GM19193 (cell line): ENCODE measurements at regions not wholly inside any gene's neighbourhood (a gene's known extent, or its start where the extent isn't known, plus 50 kb on each side); places are given as distances from the start of the nearest gene placed in this dataset.

Experiments used
- POLR2A ChIP-seq: IDR thresholded peaks from 4 replicates; pipeline ENCODE4 v1.6.1; 2011; ENCODE audit not compliant: insufficient read depth, insufficient read length; ENCODE audit errors: extremely low read depth

DNA sequence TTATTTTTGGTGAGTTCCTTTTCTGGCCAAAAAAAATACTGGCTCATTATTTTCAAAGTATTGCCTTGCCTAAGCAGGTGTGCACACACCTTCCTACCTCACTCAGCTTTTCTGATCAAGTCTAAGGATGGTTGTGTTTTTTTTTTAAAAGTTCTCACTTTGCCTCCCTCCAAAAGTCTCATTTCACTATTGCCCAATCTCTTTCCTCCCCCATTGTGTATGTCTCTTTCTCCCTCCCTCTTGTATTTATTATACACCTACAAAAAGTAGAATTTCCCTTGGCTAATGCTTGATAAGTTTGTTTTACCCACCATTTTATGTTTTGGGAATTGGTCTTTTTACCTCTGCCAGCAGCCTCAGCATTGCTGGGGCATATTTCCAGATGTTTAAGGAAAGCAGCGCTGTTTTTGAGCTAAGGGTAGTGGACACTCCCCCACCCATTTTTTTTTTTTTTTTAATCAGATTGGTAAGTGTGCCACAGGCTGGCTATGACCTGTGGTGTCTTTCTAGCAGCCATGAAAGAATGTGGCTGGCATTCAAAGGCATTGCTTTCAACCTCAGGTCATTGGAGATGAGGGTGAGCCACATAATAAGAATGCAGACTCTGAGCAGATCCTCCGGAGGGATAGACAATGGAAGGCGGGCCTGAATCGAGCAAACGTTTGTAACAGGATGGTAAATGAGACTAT is 668.6 kb downstream of the UTRN start:
- no peak for TF ChIP-seq POLR2A

DNA sequence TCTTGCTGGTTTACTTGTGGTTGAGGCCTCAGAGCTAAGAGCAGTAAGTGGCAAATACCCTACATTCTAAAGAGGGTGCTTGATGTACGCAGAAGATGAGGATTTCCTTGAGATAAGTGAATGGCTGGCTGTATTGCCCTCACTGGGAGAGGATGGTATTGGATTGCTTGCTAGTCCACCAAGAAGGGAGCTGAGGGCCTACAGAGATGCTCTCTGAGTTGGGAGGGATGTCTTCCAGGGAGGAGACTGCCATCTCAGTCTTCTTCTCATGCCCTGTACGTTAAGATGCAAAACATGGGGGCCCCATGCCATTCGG is 669.1 kb downstream of the UTRN start:
- TF ChIP-seq POLR2A: no peak

DNA sequence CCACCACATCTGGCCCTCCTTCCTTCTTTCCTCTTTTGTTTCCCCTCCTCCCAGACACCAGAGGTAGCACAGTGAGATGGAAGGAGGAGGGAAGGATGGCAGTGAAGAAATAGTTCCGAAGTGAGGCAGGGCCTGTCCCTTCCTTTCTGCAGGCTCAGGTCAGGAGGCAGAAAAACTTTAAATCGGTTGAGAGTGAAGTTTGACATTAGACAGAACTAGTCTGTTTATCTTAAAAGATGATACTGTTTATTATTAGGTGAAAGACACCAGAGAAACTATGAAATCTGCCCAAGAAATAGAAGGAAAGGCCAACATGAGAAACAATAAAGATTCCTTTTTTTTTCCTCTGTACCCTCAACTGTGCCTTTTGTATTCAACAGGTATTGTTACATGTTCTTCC is 670.3 kb downstream of the UTRN start:
- TF ChIP-seq POLR2A: no peak

GRCh38 chr6:144955859-144956258 is 670.7 kb downstream of the UTRN start:
- TF ChIP-seq POLR2A: no peak

GRCh38 chr6:144957236-144957937 is 672.3 kb downstream of the UTRN start:
- no peak for TF ChIP-seq POLR2A

DNA sequence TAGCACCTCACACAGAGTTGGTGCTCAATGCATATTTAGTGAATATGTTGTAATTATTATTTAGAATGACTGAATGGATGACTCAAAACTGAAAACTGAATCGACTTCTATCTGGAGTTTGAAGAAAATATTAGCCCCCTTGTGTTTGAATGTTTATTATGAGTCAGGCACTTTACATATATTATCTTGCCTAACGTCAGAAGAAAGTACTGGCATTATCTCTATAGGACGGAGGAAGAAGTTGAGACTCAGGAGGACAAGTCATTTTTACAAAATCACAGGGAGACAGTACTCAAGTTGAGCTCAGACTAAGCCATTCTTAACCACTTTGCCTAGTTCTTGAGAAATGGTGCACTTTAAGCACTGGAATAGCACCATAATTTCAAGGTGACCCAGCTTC is 684.0 kb downstream of the UTRN start:
- TF ChIP-seq POLR2A: no peak

DNA sequence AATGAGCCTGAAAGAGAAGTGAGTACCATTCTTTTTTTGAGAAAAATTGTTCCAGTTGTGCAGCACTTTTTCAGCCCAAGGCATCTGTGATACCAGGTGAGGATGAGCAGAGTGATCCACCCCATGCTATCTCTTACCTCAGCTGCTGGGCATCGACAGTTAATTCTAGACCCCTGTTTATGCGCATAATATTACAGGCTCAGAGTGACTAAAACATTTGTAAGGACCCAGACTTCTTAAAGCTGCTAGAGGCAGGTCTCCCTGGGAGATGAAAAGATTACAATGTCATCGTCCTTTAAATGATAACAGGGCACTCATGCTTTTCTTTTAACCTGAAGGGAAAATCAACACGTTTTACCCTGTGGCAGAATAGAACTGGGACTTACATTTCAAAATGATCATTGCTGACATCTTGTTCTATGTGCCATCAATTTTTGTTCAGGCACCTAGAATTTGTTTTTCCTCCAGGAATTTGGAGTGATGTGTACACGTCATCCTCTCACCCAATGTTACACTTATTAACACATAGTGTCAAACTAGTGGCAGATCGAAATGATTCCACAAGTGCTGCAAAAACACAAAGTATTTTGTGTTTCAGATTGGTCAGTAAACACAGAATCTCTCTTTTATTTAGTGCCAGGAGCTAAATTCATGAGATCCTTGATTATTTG is 684.6 kb downstream of the UTRN start:
- no peak for TF ChIP-seq POLR2A

DNA sequence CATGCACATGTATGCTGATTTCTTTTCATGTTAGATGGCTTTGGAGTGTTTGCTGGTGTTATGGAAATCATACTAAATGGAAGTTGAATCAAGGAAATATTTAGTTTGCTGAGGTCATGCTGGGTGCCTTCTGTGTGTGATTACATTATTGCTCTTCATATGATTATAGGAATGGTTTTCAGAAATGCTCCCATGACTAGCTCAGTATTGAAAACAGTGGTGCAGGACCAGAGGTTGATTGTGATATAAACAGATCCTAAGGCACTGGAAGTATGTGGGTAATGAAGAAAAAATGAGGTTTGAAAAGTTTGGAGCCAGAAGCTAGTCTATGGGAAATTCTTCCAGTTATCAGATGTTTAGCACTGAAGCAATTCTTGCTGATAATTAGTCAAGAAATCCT is 693.1 kb downstream of the UTRN start:
- TF ChIP-seq POLR2A: no peak

DNA sequence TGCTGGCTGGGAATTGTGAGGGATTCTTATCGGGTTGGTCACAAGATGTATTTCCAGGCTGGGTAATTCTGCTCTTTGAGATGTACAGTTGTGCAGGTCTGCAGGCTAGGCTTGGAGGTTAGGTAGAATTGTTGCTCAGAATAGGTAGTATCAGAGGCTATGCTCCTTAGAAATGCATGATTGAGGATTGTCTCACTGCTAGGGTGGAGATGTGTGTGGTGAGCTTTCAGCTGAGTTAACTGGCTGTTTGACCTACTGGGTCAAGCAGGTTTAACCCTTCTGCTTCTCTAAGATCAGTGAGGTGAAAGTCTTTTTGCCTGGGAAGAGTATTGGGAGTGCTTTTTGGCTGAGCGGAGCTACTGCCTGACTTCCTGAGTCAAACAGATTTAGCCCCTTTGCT is 701.1 kb downstream of the UTRN start:
- no peak for TF ChIP-seq POLR2A

GRCh38 chr6:144989319-144990107 is 704.4 kb downstream of the UTRN start:
- no peak for TF ChIP-seq POLR2A

GRCh38 chr6:144990784-144991183 is 705.6 kb downstream of the UTRN start:
- no peak for TF ChIP-seq POLR2A

- TF ChIP-seq POLR2A: no peak
Observed at GRCh38 chr6:144993870-144994269, 708.7 kb downstream of the UTRN start.

DNA sequence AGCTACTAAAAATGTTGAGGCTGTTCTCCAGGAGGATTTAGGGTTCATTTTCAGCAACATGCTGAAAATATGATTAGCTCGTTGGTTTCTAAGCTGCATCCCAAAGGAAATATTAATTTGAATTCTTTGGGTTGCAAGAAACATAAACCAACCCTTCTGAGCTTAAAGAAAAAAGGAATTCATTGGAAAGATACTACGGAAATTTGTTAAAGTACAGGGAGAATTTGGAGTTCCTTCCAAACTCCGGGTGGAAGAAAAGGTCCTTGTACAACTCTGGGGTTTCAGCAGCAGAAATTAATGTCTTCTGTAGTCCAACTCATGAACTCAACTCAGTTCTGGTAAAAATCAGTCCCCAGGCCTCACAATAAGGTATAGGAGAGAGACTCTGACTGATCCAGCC is 712.9 kb downstream of the UTRN start:
- TF ChIP-seq POLR2A: no peak

- TF ChIP-seq POLR2A: no peak
Observed at GRCh38 chr6:144999127-144999526, 714.0 kb downstream of the UTRN start.

GRCh38 chr6:145003145-145003544 is 718.0 kb downstream of the UTRN start:
- no peak for TF ChIP-seq POLR2A
